MV-4-11 (cell line): ENCODE measurements at regions not wholly inside any gene's neighbourhood (a gene's known extent, or its start where the extent isn't known, plus 50 kb on each side); places are given as distances from the start of the nearest gene placed in this dataset.
"Not testable (repeated sequence)": the region's sequence is repeated elsewhere in the genome, so short reads cannot be mapped to it uniquely, and the experiment has no call there.

Experiments used
- DNase-seq: peaks from one replicate; lab custom pipeline; 2025; lab: John Stamatoyannopoulos, UW

GRCh38 chr1:169013821-169014220 lies 92.7 kb upstream of the ATP1B1 start:
- no peak for DNase-seq

- no peak for DNase-seq
These were observed 91.0 kb upstream of the ATP1B1 start for GRCh38 chr1:169015464-169015863.

DNA sequence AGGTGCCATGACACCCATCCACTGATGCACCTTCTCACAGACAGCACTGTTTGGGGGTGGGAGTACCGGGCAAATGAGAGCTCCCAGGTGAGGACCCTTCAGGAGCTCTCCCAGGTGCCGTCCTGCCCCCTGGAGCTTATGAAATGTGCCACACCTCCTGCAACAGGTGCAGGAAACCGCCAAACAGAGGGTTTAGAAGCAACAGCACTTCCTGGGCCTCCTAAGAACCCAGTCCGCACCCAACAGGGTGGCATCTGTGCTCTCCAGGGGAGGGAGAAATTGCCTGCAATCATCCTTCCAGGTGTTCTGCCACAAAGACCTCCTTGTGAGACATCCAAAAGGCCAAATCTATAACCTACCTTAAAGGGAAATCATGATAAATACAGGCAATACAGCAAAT lies 87.7 kb upstream of the ATP1B1 start:
- no peak for DNase-seq

GRCh38 chr1:169019419-169020058 lies 87.0 kb upstream of the ATP1B1 start:
- no peak for DNase-seq

DNA sequence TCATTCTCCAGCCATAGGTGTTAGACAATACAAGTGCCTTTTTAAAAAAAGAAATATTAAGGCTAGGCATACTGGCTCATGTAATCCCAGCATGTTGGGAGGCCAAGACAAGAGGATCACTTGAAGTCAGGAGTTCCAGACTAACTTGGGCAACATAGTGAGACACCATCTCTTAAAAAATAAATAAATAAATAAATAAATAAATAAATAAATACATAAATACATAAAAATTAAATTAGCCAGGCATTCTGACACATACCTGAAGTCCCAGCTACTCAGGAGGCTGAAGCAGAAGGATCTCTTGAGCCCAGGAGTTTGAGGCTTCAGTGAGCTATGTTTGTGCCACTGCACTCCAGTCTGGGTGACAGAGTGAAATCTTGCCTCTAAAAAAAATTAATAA lies 85.8 kb upstream of the ATP1B1 start:
- no peak for DNase-seq

GRCh38 chr1:169022648-169023047 lies 83.8 kb upstream of the ATP1B1 start:
- no peak for DNase-seq

DNA sequence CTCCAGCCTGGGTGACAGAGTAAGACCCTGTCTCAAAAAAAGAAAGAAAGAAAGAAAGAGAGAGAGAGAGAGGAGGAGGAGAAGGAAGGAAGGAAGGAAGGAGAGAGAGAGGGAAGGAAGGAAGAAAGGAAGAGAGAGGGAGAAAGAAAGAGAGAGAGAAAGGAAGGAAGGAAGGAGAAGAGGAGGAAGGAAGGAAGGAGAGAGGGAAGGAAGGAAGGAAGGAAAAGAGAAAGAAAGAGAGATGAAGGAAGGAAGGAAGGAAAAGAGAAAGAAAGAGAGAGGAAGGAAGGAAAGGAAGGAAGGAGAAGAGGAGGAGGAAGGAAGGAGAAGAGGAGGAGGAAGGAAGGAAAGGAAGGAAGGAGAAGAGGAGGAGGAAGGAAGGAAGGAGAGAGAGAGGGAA lies 82.2 kb upstream of the ATP1B1 start:
- no peak for DNase-seq

DNA sequence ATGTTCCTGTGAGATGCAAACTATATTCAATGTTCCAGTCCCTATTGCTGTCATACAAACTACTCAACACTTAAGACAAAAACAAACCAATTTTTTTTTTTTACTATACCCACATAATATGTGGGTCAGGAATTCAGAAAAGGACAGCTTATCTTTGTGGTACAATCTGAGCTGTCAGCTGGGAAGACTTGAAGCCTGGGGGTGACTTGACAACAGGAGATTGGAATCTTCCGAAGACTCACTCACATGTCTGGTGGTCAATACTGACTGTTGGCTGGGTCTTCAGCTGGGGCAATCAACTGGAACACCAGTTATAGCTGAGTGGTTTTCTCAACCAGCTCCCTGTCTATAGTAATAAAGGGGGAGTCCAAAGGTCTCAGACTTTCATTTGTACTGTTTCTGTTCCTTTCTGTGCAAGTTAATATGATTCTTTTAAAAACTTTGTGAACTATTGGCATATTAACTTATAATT lies 81.7 kb upstream of the ATP1B1 start:
- no peak for DNase-seq

- no peak for DNase-seq
These were observed 81.1 kb upstream of the ATP1B1 start for GRCh38 chr1:169025412-169025811.

GRCh38 chr1:169027607-169028320 lies 78.7 kb upstream of the ATP1B1 start:
- no peak for DNase-seq

GRCh38 chr1:169031566-169032224 lies 74.8 kb upstream of the ATP1B1 start:
- no peak for DNase-seq

GRCh38 chr1:169041366-169041765 lies 65.1 kb upstream of the ATP1B1 start:
- peak; percentile 91 for DNase-seq

GRCh38 chr1:169042377-169042776 lies 64.1 kb upstream of the ATP1B1 start:
- no peak for DNase-seq

DNA sequence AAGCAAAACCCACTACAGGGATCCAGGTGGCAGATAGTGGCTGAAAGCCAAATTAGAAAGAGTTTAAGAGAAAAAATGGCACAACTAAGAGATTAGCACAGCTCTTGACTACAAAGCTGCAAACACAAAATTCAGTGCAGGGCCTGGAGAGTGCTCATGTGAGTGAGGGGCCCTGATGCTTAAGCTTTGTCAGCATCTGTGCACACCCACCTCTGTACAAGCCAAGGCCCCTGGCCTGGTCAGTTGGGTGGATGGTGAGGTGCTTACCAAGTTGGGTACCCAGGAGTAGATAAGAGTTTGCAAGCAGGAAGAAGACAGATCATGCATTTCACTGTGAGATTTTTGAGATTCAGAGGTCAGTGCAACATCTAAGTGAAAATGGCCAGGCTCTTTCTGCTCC lies 62.7 kb upstream of the ATP1B1 start:
- no peak for DNase-seq

DNA sequence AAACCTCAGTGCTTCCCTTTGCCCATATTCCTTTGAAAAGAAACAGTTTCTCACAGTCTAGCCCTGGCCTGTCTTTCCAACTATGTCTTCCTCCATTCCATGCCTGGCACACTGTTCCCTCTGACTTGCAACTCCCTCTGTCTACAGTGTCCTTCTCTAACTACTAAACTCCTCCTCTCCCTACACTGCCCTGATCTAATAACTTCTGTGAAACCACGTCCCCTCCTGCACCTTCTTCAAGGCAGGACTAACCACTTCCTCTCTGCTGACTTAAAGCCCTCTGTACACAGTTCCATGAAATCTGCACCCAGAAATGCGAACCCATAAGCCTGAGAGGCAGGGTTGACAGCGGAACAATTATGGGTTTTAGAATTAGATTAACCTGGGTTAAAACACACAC lies 62.2 kb upstream of the ATP1B1 start:
- DNase-seq = peak; percentile 92

DNA sequence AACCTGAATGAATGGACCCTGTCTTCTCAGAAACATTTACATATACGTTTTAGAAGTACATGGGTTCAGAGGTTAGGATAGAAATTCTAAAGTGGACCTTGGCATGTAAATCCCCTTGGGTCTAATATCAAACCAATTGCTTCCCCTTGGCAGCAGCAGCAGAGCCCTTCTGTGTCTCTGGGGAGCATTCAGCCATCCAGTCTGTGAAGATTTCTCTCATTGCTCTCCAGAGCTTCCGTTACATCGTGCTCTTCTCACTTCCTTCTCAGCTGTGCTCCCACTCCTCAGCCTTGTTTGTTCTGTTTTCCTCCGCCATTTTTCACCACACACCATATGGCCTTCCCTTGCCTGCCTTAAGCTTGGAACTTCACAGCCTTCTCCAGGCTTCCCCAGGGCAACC lies 61.5 kb upstream of the ATP1B1 start:
- DNase-seq = peak; percentile 65

- DNase-seq = no peak
These were observed 59.8 kb upstream of the ATP1B1 start for GRCh38 chr1:169046671-169047070.

DNA sequence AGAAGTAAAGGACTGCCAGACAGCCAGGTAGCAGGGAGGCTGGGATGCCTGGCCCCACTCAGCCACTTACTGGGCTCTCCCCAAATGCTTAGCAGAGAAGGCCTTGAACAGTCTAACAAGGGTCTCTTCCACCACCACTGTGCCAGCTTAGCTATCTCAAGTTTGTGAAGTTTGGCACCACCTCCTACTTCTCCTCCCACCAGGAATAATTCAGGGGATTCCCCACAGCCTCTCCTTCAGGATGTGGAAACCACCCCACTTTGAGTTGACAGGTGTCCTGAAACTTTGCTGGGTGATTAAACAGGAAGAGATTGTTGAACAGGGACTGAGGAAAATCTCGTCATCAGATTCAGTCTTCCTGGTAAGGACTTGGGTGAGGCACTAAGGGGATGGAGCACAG lies 59.4 kb upstream of the ATP1B1 start:
- DNase-seq = no peak

- peak; percentile 15 for DNase-seq
These were observed 58.4 kb upstream of the ATP1B1 start for GRCh38 chr1:169048043-169048442.

- no peak for DNase-seq
These were observed 57.1 kb upstream of the ATP1B1 start for GRCh38 chr1:169049258-169049938.

- DNase-seq = no peak
These were observed 55.3 kb upstream of the ATP1B1 start for GRCh38 chr1:169051171-169051570.

DNA sequence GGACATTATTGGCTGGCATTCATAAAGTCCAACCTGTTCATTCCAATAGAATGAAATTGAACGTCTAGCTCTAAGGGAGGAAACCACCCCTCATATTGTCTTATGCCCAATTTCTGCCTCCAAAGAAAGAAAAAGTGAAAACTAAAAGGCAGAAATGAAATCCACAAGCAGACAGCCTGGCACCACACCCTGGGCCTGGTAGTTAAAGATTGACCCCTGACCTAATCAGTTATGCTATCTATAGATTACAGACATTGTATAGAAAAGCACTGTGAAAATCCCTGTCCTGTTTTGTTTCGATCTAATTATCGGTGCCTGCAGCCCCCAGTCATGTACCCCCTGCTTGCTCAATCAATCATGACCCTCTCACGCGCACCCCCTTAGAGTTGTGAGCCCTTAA lies 54.3 kb upstream of the ATP1B1 start:
- not testable (repeated sequence) for DNase-seq

- DNase-seq = peak; percentile 2
These were observed 53.8 kb upstream of the ATP1B1 start for GRCh38 chr1:169052727-169053126.
